Endothelial cell of umbilical vein (primary cell): ENCODE measurements at regions not wholly inside any gene's neighbourhood (a gene's known extent, or its start where the extent isn't known, plus 50 kb on each side); places are given as distances from the start of the nearest gene placed in this dataset.

Source experiments
- CTCF ChIP-seq, 2 donors: IDR thresholded peaks; 1 replicate in 1 of 2; 2 replicates in 1 of 2; pipeline ENCODE4 v1.5.1; 2011; ENCODE audit warnings: low read length in 2 of 2, mild to moderate bottlenecking in 2 of 2, moderate library complexity in 2 of 2, control low read depth in 1 of 2, inconsistent platforms in 1 of 2, low read depth in 1 of 2; ENCODE audit not compliant: insufficient read depth in 1 of 2; ENCODE audit errors: extremely low read depth in 1 of 2
- EZH2 ChIP-seq: IDR thresholded peaks from 2 replicates; pipeline ENCODE4 v1.6.1; 2012; ENCODE audit warnings: borderline replicate concordance, low read depth, mild to moderate bottlenecking, moderate library complexity, low read length, inconsistent platforms; ENCODE audit not compliant: severe bottlenecking
- JUN ChIP-seq: IDR thresholded peaks from 2 replicates; pipeline ENCODE4 v1.6.1; 2011; ENCODE audit warnings: borderline replicate concordance, low read depth; ENCODE audit not compliant: insufficient read length, insufficient read depth
- MAX ChIP-seq: IDR thresholded peaks from 2 replicates; pipeline ENCODE4 v1.6.1; 2011; ENCODE audit not compliant: insufficient read depth, insufficient read length
- MYC ChIP-seq: IDR thresholded peaks from one replicate; pipeline ENCODE4 v1.6.1; 2011; ENCODE audit warnings: mild to moderate bottlenecking, low read depth, low read length
- POLR2A ChIP-seq: IDR thresholded peaks from 2 replicates; pipeline ENCODE4 v1.6.1; 2012; ENCODE audit warnings: low read depth, mild to moderate bottlenecking, control low read depth, low read length
- POLR2AphosphoS5 ChIP-seq: IDR thresholded peaks from 2 replicates; pipeline ENCODE4 v1.6.1; 2012; ENCODE audit warnings: low read depth, mild to moderate bottlenecking, control low read depth, low read length, moderate library complexity; ENCODE audit not compliant: insufficient read depth

GRCh38 chr17:68734187-68734900 lies 133.2 kb upstream of the FAM20A start:
- no peak for TF ChIP-seq CTCF (IDR thresholded peaks at IDR 0.05; ENCODE audit: extremely low read depth in 1 of 2, insufficient read depth in 1 of 2, low read depth in 1 of 2, low read length in 2 of 2)
- TF ChIP-seq MAX: no peak
- no peak for TF ChIP-seq EZH2
- TF ChIP-seq POLR2A: no peak
- TF ChIP-seq POLR2AphosphoS5: no peak
- TF ChIP-seq MYC: no peak
- TF ChIP-seq JUN: no peak
